GM18498 (cell line): ENCODE measurements at regions not wholly inside any gene's neighbourhood (a gene's known extent, or its start where the extent isn't known, plus 50 kb on each side); places are given as distances from the start of the nearest gene placed in this dataset.
"Not testable (repeated sequence)": the region's sequence is repeated elsewhere in the genome, so short reads cannot be mapped to it uniquely, and the experiment has no call there.

Source experiments
- ATAC-seq: cut with Tn5 transposase; IDR thresholded peaks from one replicate; pipeline ENCODE4 v1.9.1; 2021; ENCODE audit warnings: mild to moderate bottlenecking, moderate library complexity; ENCODE audit not compliant: unreplicated experiment

- no peak for ATAC-seq
Observed at GRCh38 chr12:92404921-92405320, 259.3 kb upstream of the BTG1 start.

- ATAC-seq, result no peak
Observed at GRCh38 chr12:92404259-92404894, 258.7 kb upstream of the BTG1 start.

DNA sequence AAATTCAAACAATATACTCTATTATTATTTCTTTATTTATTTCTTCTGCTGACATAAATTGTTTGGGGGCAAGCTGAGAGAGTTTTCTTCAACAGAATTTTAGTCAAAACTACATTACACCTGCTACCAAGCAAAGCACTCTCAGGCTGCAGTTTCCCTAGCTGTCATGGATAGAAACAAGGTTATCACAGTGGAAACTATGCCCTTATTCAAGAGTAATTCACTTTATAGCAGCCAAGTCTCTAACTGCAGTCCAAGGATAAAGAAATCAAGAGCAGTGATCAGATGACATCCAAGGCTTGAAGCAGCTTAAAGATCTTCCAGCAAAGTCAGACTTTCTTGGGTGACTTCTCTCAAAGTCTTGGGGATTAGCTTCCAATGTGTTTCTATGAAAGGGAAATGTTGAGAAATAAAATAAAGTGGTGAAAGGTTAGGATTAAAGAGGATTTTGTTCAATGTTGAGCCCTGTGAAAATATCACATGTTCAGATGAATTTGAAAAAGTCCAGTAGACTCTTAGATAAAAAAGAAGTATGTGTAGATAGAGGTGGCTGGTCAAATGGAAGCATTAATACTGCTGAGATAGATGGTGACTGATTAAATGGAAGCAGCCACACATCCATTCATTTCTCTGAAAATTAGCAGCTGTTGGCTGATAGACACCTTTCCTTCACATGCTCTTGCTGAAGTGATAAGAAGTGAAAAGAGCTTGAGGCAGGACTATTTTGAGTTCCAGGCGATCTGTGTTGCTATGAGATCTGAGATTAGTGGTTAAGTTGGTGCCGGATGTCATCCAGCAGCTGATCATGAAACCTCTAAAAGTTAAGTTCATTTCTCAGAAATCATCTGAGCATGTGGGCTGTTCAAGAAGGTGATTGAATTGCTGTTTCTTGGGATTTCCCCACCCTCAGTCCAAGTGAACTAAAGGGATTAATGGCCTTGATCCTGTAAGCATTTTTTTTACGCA, 257.8 kb upstream of the BTG1 start:
- ATAC-seq, result peak; percentile 84

DNA sequence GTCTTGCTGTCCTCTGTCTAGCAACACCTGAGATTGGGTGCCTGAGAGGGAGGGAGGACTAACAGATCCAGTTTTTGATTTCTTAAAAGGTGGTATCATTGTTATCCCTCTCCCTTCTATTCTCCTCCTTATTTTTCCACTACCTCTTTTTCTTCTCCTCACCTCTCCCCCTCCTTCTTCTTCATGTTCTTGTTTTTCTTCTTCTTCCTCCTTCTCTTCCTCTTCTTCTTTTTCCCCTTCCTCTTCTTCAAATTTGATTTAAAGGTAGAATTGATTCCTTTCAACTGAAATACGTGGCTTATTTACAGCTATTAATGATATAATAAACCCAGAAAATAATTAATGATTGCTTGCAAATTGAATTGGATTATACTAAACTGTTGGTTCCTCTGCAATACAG, 256.8 kb upstream of the BTG1 start:
- no peak for ATAC-seq

DNA sequence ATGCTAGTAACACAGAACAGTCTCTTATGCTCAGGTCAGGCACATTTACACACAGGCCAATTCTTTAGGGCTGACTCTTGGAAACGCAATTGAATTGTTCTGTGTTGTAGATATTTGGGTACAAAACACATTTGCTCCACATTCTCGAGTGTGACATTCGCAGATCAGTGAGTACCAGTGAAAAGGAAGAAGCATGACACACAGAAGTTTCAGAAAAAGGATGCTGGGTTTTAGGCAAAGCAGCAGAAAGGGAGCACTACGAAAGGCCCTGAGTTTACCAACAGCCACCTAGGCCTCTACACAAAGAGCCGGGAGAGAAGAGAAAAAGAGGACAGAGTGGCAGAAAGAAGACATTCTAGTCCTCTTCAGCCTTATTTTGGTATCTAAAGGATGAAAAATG, 254.4 kb upstream of the BTG1 start:
- peak; percentile 42 for ATAC-seq

- no peak for ATAC-seq
Observed at GRCh38 chr12:92398565-92399309, 253.1 kb upstream of the BTG1 start.

GRCh38 chr12:92396647-92397252, 251.1 kb upstream of the BTG1 start:
- ATAC-seq, result no peak

DNA sequence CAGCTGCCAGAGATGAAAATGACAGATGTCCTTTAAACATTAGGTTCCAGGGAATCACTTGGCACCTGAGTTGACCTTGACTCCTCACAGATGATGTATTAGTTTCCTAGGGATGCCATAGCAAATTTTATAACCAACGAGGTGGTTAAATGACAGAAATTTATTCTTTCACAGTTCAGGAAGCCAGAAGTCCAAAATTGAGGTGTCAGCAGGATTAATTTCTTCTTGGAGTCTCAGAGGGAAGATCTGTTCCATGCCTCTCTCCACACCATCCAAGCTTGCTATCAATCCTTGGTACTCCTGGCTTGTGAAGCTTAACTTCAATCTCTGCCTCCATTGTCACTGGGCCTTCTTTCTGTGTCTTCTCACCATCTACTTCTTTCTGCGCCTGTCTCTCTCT, 249.7 kb upstream of the BTG1 start:
- ATAC-seq, result no peak

- no peak for ATAC-seq
Observed at GRCh38 chr12:92394895-92395294, 249.2 kb upstream of the BTG1 start.

DNA sequence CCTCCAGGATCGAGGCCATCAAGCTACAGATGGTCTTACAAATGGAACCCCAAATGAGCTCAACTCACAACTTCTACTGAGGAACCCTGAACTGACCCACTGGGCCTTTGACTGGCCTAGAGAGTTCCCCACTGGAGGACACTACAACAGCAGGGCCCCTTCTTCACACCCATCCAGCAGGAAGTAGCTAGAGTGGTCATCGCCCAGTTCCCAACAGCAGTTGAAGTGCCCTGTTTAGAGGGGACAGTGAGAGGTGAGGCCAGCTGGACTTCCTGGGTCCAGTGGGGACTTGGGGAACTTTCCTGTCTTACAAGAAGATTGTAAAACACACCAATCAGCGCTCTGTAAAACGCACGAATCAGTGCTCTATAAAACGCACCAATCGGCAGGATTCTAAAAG, 247.9 kb upstream of the BTG1 start:
- no peak for ATAC-seq

DNA sequence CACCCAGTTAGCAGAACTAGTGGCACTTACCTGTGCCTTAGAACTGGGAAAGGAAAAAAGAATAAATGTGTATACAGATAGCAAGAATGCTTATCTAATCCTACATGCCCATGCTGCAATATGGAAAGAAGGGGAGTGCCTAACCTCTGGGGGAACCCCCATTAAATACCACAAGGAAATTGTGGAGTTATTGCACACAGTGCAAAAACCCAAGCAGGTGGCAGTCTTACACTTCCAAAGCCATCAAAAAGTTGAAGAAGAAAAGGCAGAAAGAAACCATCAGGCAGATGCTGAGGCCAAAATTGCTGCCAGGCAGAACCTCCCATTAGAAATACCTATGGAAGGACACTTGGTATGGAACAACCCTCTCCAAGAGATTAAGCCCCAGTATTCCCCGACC, 246.1 kb upstream of the BTG1 start:
- ATAC-seq, result not testable (repeated sequence)

- ATAC-seq, result no peak
Observed at GRCh38 chr12:92389466-92389865, 243.8 kb upstream of the BTG1 start.

GRCh38 chr12:92385296-92385695, 239.7 kb upstream of the BTG1 start:
- no peak for ATAC-seq

DNA sequence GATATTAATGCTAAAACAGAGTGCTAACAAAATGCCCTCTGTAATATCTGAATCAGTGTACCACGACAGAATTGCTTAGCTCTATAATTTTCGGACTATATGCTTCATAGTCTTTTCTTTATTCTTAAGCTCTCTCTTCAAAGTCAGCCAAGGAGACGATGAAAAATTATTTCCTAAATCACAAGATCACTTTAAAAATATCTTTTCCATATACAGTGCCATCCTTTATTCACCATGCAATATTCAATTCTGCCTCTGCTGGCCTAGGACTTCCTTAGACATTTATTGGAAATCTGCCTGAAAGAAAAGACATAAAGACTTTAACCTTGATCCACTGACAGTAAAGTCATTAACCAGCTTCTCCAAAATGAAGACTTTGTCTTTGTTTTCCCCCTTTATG, 238.9 kb upstream of the BTG1 start:
- ATAC-seq, result no peak

- no peak for ATAC-seq
Observed at GRCh38 chr12:92382383-92382878, 236.8 kb upstream of the BTG1 start.

GRCh38 chr12:92381856-92382255, 236.2 kb upstream of the BTG1 start:
- no peak for ATAC-seq

- ATAC-seq, result no peak
Observed at GRCh38 chr12:92378682-92379479, 233.2 kb upstream of the BTG1 start.

- ATAC-seq, result not testable (repeated sequence)
Observed at GRCh38 chr12:92375504-92375903, 229.9 kb upstream of the BTG1 start.

GRCh38 chr12:92370828-92371227, 225.2 kb upstream of the BTG1 start:
- no peak for ATAC-seq

DNA sequence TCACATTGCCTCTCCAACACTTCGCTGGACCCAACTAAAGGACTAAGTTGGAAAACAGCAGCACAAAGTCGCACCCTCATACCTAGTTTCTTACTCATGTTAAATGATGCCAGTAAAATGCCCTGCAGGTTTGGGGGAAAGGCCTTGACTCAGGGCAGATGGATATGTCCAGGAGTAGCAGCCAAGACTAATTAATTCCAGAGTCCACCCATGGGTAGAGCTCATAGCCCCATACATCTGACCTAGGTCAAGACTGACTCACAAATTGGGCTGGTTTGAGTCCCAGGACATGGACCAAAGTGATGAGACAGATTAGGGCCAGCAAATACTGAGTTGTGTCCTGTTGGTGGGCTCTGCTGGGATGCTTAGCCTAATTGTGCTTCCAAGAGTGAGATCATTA, 224.0 kb upstream of the BTG1 start:
- ATAC-seq, result no peak
